Lung (tissue), 11 donors: ENCODE measurements at regions not wholly inside any gene's neighbourhood (a gene's known extent, or its start where the extent isn't known, plus 50 kb on each side); places are given as distances from the start of the nearest gene placed in this dataset.

Source experiments
- ATAC-seq: fragments of 200-7000 bp; cut with Tn5 transposase; one replicate; pipeline ENCODE4 v1.9.1; 2020; ENCODE audit warnings: moderate number of reproducible peaks; ENCODE audit not compliant: insufficient read depth, low FRiP score
- DNase-seq, 3 donors: peaks; one replicate each; pipeline ENCODE4 v3.0.0-alpha.2; 2013 to 2017
- H3K27ac ChIP-seq, 2 donors: one replicate each; pipeline ENCODE4 v1.5.1; 2013; ENCODE audit warnings: mild to moderate bottlenecking in 2 of 2, moderate library complexity in 2 of 2, control low read depth in 1 of 2, inconsistent platforms in 1 of 2, low read depth in 1 of 2, low read length in 1 of 2
- H3K27me3 ChIP-seq, 3 donors: one replicate each; pipeline ENCODE4 v1.5.1; 2013; ENCODE audit warnings: low read length in 2 of 3; ENCODE audit not compliant: control insufficient read depth in 3 of 3, insufficient read depth in 3 of 3
- H3K36me3 ChIP-seq, 4 donors: one replicate each; pipeline ENCODE4 v1.5.1; 2013; ENCODE audit warnings: low read length in 4 of 4, mild to moderate bottlenecking in 1 of 4, moderate library complexity in 1 of 4; ENCODE audit not compliant: control insufficient read depth in 4 of 4, insufficient read depth in 4 of 4
- H3K4me1 ChIP-seq, 5 donors: one replicate each; pipeline ENCODE4 v1.5.1; 2013; ENCODE audit warnings: low read length in 5 of 5, mild to moderate bottlenecking in 2 of 5, moderate library complexity in 1 of 5; ENCODE audit not compliant: control insufficient read depth in 5 of 5, insufficient read depth in 5 of 5
- H3K4me3 ChIP-seq: one replicate; pipeline ENCODE4 v1.5.1; 2013; ENCODE audit warnings: mild to moderate bottlenecking, control low read depth, moderate library complexity
- H3K9ac ChIP-seq, 2 donors: one replicate each; pipeline ENCODE4 v1.5.1; 2013; ENCODE audit warnings: low read length in 2 of 2, control low read depth in 1 of 2; ENCODE audit not compliant: insufficient read depth in 1 of 2
- H3K9me3 ChIP-seq, 4 donors: one replicate each; pipeline ENCODE4 v1.5.1; 2013; ENCODE audit warnings: low read length in 3 of 4, mild to moderate bottlenecking in 1 of 4, moderate library complexity in 1 of 4; ENCODE audit not compliant: control insufficient read depth in 4 of 4, insufficient read depth in 3 of 4
- WGBS, 2 donors: extraction: QIAGEN DNeasy Blood & Tissue Kit; methylation state at CpG; one replicate each; pipeline ENCODE4 v1.1.7; 2013; 5-methylcytosine and 5-hydroxymethylcytosine counted together
- TF ChIP-seq, protein P1 (sequence below): IDR thresholded peaks from 2 replicates; pipeline ENCODE4 v1.5.1; 2012; ENCODE audit warnings: mild to moderate bottlenecking; ENCODE audit errors: control extremely low read depth, extremely low read depth
- donor health status: control.
- donor health status: control.
- donor health status: Bipolar disorder and iron deficiency.
- donor health status: healthy.
- donor health status: DM: yes; HTN: yes; CAD: no.

GRCh38 chr6:45726444-45726843, 289.2 kb downstream of the CLIC5 start:
- H3K9ac ChIP-seq: no peak overlapping the region
- ATAC-seq (no peak), DNase-seq (no peak)
- no peaks in the 10 kb centered on the region for H3K36me3 ChIP-seq
- H3K9me3 ChIP-seq: peaks cover 0 to 2% (median 0%) of the 10 kb centered on the region in 4 donors
- no peak overlapping the region for H3K4me3 ChIP-seq
- peaks cover 0 to 20% (median 2%) of the 10 kb centered on the region in 5 donors for H3K4me1 ChIP-seq
- TF ChIP-seq, protein P1, sequence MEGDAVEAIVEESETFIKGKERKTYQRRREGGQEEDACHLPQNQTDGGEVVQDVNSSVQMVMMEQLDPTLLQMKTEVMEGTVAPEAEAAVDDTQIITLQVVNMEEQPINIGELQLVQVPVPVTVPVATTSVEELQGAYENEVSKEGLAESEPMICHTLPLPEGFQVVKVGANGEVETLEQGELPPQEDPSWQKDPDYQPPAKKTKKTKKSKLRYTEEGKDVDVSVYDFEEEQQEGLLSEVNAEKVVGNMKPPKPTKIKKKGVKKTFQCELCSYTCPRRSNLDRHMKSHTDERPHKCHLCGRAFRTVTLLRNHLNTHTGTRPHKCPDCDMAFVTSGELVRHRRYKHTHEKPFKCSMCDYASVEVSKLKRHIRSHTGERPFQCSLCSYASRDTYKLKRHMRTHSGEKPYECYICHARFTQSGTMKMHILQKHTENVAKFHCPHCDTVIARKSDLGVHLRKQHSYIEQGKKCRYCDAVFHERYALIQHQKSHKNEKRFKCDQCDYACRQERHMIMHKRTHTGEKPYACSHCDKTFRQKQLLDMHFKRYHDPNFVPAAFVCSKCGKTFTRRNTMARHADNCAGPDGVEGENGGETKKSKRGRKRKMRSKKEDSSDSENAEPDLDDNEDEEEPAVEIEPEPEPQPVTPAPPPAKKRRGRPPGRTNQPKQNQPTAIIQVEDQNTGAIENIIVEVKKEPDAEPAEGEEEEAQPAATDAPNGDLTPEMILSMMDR: no peak
- WGBS, 2 donors: 68 to 75% methylated on average over 3 of the region's 3 CpGs
- no peak overlapping the region for H3K27ac ChIP-seq
- no peaks in the 10 kb centered on the region for H3K27me3 ChIP-seq

DNA sequence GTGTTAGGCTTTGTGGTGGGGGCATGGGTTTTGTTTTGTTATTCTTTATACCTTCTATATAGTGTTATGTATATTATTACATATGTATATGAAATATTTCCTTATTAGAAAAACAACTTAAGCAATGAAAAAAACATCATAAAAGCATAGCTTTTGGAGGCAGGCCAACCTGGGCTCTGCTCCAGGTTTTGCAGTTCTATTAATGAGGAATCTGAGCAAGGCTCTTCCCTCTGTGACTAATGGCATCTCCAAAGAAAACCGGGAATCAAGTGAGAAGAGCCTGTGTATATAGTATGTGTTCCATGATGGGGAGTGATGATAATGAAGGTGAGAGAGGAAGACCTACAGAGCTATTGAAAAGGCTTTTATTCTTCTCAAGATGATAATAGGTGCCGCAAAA, 291.1 kb downstream of the CLIC5 start:
- Histone ChIP-seq H3K27me3 (no peaks in the 10 kb centered on the region), H3K9me3 (peaks cover 0 to 2% (median 0%) of the 10 kb centered on the region in 4 donors), H3K9ac (no peak overlapping the region), H3K27ac (no peak overlapping the region), H3K4me3 (no peak overlapping the region), H3K36me3 (no peaks in the 10 kb centered on the region), H3K4me1 (peaks cover 0 to 20% (median 2%) of the 10 kb centered on the region in 5 donors)
- WGBS, 2 donors: 49 to 67% methylated on average over 2 of the region's 2 CpGs
- peak; percentile 90 to 96 (median 94) for DNase-seq
- no peak for ATAC-seq
- TF ChIP-seq, protein P1: no peak

DNA sequence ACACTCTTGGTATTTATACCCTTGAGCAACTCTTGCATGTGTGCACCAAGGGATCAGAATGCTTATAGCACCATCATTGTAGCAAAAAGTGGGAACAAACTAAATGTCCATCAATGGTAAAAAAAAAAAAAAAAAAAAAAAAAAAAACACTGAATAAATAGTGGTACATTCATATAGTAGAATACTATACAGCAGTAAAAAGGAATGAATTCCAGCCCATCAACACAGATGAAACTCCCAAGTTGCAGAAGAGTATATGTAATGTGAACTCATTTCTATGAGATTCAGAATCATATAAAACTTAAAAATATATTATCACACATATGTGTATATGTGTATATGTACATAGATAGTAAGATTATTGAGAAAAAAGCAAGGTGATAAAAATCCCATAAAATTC, 291.6 kb downstream of the CLIC5 start:
- Histone ChIP-seq H3K9ac (no peak overlapping the region), H3K27ac (no peak overlapping the region), H3K4me1 (peaks cover 0 to 20% (median 2%) of the 10 kb centered on the region in 5 donors), H3K27me3 (no peaks in the 10 kb centered on the region), H3K4me3 (no peak overlapping the region), H3K36me3 (no peaks in the 10 kb centered on the region), H3K9me3 (peaks cover 0 to 2% (median 0%) of the 10 kb centered on the region in 4 donors)
- TF ChIP-seq, protein P1: no peak
- no peak for ATAC-seq
- DNase-seq: no peak

- peak; percentile 55 for ATAC-seq
- Histone ChIP-seq H3K4me3 (no peak overlapping the region), H3K4me1 (peaks cover 0 to 15% (median 2%) of the 10 kb centered on the region in 5 donors), H3K36me3 (no peaks in the 10 kb centered on the region), H3K27me3 (no peaks in the 10 kb centered on the region), H3K9me3 (peaks cover 0 to 2% (median 0%) of the 10 kb centered on the region in 4 donors), H3K9ac (no peak overlapping the region), H3K27ac (no peak overlapping the region)
- TF ChIP-seq, protein P1: no peak
- 79 to 95% methylated on average over 2 of the region's 2 CpGs for WGBS, 2 donors
- no peak for DNase-seq
Observed at GRCh38 chr6:45722876-45723275, 292.8 kb downstream of the CLIC5 start.
